Limb (tissue), 2 donors: ENCODE measurements at regions not wholly inside any gene's neighbourhood (a gene's known extent, or its start where the extent isn't known, plus 50 kb on each side); places are given as distances from the start of the nearest gene placed in this dataset.
"Not testable (repeated sequence)": the region's sequence is repeated elsewhere in the genome, so short reads cannot be mapped to it uniquely, and the experiment has no call there.

Experiments used
- DNase-seq, 2 donors: peaks; one replicate each; pipeline ENCODE4 v3.0.0-alpha.2; 2016; ENCODE audit errors: extremely low spot score in 2 of 2

- DNase-seq = no peak
Observed at GRCh38 chr6:144651234-144651633, 366.1 kb downstream of the UTRN start.

- no peak for DNase-seq
Observed at GRCh38 chr6:144652292-144652891, 367.3 kb downstream of the UTRN start.

DNA sequence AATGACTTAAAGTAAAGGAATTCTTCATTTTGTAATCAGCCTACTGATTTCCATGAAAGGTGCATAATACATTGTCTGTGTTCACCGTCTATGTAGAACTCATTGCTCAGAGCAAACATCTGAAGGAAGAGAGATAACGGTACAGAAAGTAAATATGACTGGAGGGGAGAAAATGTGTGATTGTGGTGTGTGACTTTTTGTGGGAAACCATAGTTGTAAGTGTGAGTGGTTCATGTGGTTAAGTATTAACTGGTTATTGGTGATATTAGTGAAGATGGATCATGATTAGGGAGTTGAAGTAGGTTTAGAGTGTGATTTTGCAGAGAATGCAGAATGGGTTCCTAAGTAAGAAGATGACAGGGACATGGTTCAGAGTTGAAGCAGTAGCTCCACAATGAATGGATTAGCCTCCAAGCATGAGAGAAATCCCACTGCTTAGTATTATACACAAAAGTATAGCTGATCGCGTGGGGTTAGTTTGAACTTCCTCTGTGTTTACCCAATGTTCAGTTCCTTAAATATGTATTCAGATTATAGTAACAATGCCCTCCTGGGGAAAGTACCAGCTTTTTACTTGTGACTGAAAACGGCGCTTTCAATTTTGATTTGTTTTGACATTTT is 368.9 kb downstream of the UTRN start:
- no peak for DNase-seq

- DNase-seq = no peak
Observed at GRCh38 chr6:144654506-144654905, 369.4 kb downstream of the UTRN start.

GRCh38 chr6:144655376-144655775 is 370.2 kb downstream of the UTRN start:
- no peak for DNase-seq

DNA sequence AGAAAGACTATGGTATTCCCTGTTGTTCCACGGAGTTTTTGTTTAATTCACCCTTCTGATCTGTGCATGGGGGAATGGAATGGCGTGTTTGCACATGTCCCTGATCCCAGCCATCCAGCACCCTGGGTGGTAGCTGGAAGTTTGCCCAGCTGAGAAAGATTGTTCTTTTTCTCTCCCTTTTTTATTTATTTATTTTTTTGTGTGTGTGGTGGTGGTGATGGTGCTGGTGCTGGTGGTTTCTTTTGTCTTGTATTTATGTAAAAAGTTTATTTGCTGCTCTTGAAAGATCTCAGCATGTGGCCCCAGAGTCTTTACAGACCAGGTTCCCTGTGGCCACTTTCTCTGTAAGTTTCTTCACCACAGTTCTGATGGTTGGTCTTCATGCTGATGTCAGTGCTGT is 372.6 kb downstream of the UTRN start:
- no peak for DNase-seq

DNA sequence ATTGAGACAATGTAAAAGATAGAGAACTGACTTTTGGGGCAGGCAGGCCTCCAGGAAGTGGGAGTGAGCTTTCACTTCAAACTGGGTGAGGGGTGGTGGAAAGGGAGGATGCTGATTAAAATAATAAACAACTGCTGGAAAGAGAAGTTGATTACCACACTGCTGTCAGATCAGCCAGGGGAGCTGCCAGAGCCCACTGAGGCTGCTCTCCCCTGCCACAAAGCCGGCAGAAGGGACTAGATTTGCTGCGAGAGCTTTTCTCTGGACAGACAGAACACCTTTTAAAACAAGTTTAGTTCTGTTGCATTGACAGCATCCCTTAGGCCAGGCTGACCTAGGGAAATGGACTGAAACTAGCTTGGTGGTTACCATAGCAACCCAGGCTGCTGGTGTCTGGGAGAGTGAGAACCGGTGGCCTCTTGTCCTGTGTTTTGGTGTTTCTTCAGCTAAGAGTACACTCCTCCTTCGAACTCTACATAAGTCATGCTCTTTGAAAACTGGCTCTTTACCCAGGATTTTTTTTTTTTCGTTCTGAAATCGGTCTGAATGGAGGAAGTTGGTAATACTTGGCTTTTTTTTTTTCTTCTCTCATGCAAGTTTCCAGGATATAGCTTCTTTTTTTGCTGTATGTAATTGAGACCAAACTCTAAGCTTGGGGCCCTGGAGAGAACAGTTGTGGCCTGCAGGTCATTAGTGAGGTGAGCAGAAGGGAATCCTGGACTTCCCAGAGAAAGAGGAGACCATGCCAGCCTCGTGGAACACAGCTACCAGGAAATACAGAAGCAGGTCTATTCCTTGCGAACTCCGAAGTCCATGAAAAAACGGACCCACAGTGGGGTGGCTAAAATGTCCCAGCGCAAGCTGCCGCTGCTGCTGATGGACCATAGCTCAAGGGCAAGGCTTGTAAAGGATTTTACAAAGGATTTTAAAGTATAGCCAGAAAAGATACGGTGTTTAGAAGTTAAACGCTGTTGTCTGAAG is 374.4 kb downstream of the UTRN start:
- DNase-seq = peak; percentile 42 to 47

- peak; percentile 35 to 64 for DNase-seq
Observed at GRCh38 chr6:144660561-144661115, 375.5 kb downstream of the UTRN start.

GRCh38 chr6:144661116-144661806 is 376.1 kb downstream of the UTRN start:
- no peak for DNase-seq

GRCh38 chr6:144662812-144663365 is 377.8 kb downstream of the UTRN start:
- DNase-seq = no peak

DNA sequence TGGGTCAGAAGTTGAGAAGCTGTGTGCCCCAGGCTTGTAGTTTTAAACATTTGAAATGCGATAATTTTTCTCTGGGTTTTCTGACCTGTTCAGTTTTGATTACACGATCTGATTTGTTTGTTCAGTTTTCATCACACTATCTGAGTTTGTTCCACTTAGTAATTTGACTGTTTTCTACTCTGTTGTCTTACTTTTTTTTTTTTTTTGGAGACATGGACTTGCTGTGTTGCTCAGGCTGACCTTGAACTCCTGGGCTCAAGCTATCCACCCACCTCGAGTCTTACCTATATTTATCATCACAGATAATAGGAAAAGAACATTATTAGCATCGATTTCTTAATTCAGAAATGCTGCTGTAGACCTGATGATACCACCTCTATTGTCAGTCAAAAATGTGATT is 379.1 kb downstream of the UTRN start:
- no peak for DNase-seq

DNA sequence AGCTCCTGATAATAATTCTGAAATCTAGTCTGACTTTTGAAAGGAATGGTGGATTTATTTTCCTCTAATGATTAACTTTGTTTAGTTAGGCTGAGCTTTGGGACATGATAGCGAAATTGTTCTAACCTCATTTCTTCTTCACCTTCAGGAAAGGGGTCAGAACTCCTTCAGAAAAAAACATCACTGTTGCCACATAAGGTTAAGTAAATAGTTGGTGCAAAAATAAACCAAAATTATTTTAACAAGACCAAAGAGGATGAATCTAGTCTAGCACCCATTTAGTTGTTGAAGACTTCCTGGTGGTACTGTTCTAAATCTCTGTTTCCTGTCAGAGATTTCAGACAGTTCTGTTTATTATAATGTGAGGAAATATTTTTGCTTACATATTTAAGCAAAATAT is 379.8 kb downstream of the UTRN start:
- DNase-seq = no peak

DNA sequence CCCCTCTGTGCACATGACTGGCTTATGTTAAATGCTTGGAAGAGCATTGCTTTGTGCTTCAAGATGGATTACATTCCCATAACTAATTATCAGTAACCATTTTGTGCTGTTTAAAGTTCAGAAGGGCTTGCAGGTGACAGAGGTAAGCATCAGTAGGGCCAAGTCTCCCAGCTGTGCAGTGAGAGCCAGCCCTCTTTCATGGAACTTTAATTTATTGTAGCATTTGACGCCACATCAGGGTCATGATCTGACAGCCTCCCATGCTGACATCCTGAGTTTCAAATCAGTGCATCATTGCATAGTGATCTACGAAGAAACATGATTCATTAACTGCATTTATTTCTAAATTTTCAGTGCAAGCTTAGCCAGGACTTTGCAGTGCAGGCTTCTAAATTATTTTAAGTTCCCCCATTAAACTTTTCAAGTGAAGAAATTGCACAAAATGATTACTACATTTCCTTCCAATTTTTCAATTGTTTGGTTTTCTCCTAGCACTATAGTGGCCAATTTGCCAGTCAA is 380.9 kb downstream of the UTRN start:
- no peak for DNase-seq

GRCh38 chr6:144666781-144667180 is 381.6 kb downstream of the UTRN start:
- no peak for DNase-seq

GRCh38 chr6:144667532-144668503 is 382.7 kb downstream of the UTRN start:
- no peak for DNase-seq

DNA sequence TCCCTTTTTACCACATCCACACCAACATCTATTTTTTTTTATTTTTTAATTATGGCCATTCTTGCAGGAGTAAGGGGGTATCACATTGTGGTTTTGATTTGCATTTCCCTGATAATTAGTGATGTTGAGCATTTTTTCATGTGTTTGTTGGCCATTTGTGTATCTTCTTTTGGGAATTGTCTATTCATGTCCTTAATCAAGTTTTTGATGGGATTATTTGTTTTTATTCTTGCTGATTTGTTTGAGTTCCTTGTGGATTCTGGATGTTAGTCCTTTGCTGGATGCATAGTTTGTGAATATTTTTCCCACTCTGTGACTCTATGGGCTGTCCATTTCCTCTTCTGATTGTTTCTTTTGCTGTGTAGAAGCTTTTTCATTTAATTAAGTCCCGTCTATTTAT is 385.1 kb downstream of the UTRN start:
- DNase-seq = not testable (repeated sequence)

- no peak for DNase-seq
Observed at GRCh38 chr6:144673807-144674206, 388.7 kb downstream of the UTRN start.

DNA sequence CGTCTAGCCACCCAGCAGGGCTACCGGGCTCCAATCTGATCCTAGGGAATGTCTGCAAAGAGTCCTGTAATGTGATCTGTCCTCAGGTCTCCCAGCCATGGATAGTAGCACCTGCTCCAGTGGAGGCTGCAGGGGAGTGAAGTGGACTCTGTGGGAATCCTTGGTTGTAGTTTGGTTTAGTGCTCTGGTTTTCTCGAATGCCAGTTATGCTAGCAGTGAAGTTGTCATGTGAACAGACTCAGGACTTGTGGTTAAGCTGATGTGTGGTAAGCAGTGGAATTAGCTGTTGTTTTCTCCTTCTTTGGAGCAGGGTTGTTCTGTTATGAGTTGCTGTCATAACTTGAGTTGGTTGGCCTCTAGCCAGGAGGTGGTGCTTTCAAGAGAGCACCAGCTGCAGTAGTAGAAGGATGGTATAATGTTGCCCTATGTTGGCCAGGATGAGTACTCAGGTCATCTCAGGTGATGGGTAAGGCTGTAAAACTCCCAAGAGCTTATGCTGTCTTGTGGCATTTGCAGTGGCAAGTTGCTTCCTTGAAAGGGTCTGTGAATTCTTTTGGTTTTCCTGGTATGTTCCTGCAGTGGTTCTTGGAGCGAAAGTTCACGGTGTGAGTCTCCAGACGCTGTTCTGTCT is 390.2 kb downstream of the UTRN start:
- DNase-seq = no peak

DNA sequence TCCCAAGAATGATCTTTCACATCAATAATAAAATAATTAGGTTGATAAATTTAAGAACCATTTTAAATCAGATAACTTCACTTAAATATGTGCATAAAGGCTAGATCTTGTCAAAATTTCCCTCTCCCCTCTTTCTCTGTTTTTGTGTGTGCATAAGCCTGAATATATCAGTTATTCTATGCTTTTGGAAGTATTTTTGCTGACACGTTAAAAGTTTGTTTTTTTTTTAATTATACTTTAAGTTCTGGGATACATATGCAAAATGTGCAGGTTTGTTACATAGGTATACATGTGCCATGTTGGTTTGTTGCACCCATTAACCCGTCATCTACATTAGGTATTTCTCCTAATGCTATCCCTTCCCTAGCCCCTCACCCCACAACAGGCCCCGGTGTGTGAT is 391.2 kb downstream of the UTRN start:
- DNase-seq = not testable (repeated sequence)
